Suppressor macrophage treated with lipopolysaccharide for 1 hour (primary cell): ENCODE measurements at regions not wholly inside any gene's neighbourhood (a gene's known extent, or its start where the extent isn't known, plus 50 kb on each side); places are given as distances from the start of the nearest gene placed in this dataset.

Source experiments
- DNase-seq, 3 donors: peaks; one replicate each; pipeline ENCODE4 v3.0.0-alpha.2; 2020 to 2022

- DNase-seq: no peak
These were observed 90.7 kb upstream of the INHBA start for GRCh38 chr7:41793556-41793955.

GRCh38 chr7:41792120-41792519 lies 89.2 kb upstream of the INHBA start:
- peak in 2 of 3 donors; percentile 32 to 42 for DNase-seq

GRCh38 chr7:41788556-41788955 lies 85.7 kb upstream of the INHBA start:
- DNase-seq: peak in 2 of 3 donors; percentile 51 to 63

GRCh38 chr7:41787651-41788350 lies 84.9 kb upstream of the INHBA start:
- no peak for DNase-seq

- DNase-seq: peak; percentile 72 to 87 (median 79)
These were observed 84.1 kb upstream of the INHBA start for GRCh38 chr7:41786944-41787343.

- DNase-seq: peak; percentile 33 to 68 (median 61)
These were observed 83.5 kb upstream of the INHBA start for GRCh38 chr7:41786404-41786803.

- no peak for DNase-seq
These were observed 83.0 kb upstream of the INHBA start for GRCh38 chr7:41785840-41786239.

GRCh38 chr7:41785265-41785664 lies 82.4 kb upstream of the INHBA start:
- DNase-seq: no peak

GRCh38 chr7:41779918-41780317 lies 77.0 kb upstream of the INHBA start:
- DNase-seq: peak; percentile 78 to 94 (median 89)

GRCh38 chr7:41777894-41778596 lies 75.2 kb upstream of the INHBA start:
- DNase-seq: peak; percentile 92 to 99 (median 97)

- DNase-seq: no peak
These were observed 72.1 kb upstream of the INHBA start for GRCh38 chr7:41774966-41775365.

- no peak for DNase-seq
These were observed 70.9 kb upstream of the INHBA start for GRCh38 chr7:41773756-41774155.

GRCh38 chr7:41771717-41772116 lies 68.8 kb upstream of the INHBA start:
- no peak for DNase-seq

- no peak for DNase-seq
These were observed 66.3 kb upstream of the INHBA start for GRCh38 chr7:41769162-41769561.

GRCh38 chr7:41763626-41764025 lies 60.7 kb upstream of the INHBA start:
- DNase-seq: no peak

- DNase-seq: no peak
These were observed 59.8 kb upstream of the INHBA start for GRCh38 chr7:41762641-41763040.

GRCh38 chr7:41760293-41760692 lies 57.4 kb upstream of the INHBA start:
- DNase-seq: no peak

GRCh38 chr7:41758321-41758720 lies 55.4 kb upstream of the INHBA start:
- DNase-seq: no peak

- DNase-seq: no peak
These were observed 53.8 kb upstream of the INHBA start for GRCh38 chr7:41756650-41757182.

- DNase-seq: no peak
These were observed 52.2 kb upstream of the INHBA start for GRCh38 chr7:41755096-41755495.

GRCh38 chr7:41754046-41754445 lies 51.2 kb upstream of the INHBA start:
- no peak for DNase-seq
